ENCODE measurements at regions not wholly inside any gene's neighbourhood (a gene's known extent, or its start where the extent isn't known, plus 50 kb on each side); places are given as distances from the start of the nearest gene placed in this dataset.

- no peak for DNase-seq
- Histone ChIP-seq H3K27me3 (no peaks in the 10 kb centered on the region), H3K4me1 (no peaks in the 10 kb centered on the region), H3K9me3 (no peaks in the 10 kb centered on the region), H3K36me3 (ENCODE audit: low read depth, missing control alignments) (no peaks in the 10 kb centered on the region), H3K4me3 (no peak overlapping the region), H3K27ac (no peak overlapping the region)
- TF ChIP-seq POLR2A (IDR thresholded peaks at IDR 0.05) = no peak
- no peak for TF ChIP-seq CTCF (IDR thresholded peaks at IDR 0.05)
- WGBS, 2 donors = 59 to 78% methylated on average over 4 of the region's 4 CpGs
- intact Hi-C loops (cut with DNase I; ENCODE audit: low total_unique reads) = no loop called here
Observed at GRCh38 chr5:17989036-17989435, 354.8 kb downstream of the TAF11L14 start.

DNA sequence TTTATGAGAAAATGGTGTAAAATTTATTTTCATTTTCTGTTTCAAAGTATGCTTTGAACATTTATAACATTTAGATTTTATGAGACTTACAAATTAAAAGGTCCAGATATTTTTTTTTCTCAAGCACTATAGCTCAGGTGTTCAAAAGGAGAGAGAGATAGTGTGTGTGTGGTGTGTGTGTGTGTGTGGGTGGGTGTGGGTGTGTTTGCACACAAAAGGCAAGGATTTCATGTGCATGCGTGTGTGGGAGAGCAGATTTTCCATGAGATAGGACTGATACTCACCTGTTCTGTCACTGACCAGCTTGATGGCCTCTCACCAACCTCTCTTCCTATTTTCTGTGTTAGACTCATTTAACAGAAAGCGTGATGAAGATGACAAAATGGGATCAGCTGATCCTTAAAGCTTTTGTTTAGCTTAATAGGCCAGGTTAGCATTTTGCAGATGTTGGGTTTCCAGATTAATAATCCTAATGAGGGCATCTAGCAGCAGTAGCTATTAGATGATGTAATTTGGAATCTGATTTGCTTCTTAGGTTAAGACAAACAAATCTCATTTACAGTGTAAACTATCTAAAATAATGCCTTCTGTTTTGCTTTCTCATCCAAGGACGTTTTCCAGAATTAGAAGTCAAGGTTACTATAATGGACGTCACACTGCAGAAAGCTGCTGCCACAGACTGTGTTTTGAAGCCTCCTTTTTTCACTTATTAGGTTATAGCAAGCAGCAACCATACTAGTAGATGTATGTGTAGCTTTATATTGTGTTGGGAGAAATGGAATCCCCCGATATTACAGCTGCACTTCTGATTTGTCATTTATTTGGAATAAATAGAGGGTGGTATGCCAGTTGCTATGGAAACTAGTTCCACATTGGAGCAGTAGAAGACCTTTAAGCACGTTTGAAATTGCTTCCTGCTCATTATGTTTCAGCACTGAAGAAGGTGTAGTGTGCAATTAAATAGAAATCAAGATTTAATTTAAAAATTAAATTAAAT, 355.6 kb downstream of the TAF11L14 start:
- DNase-seq = no peak
- Histone ChIP-seq H3K27me3 (no peaks in the 10 kb centered on the region), H3K36me3 (ENCODE audit: low read depth, missing control alignments) (no peaks in the 10 kb centered on the region), H3K9me3 (no peaks in the 10 kb centered on the region), H3K4me3 (no peak overlapping the region), H3K27ac (no peak overlapping the region), H3K4me1 (no peaks in the 10 kb centered on the region)
- no peak for TF ChIP-seq CTCF (IDR thresholded peaks at IDR 0.05)
- TF ChIP-seq POLR2A (IDR thresholded peaks at IDR 0.05) = no peak
- intact Hi-C loops (cut with DNase I; ENCODE audit: low total_unique reads) = no loop called here
- 34 to 47% methylated on average over 6 of the region's 6 CpGs for WGBS, 2 donors

DNA sequence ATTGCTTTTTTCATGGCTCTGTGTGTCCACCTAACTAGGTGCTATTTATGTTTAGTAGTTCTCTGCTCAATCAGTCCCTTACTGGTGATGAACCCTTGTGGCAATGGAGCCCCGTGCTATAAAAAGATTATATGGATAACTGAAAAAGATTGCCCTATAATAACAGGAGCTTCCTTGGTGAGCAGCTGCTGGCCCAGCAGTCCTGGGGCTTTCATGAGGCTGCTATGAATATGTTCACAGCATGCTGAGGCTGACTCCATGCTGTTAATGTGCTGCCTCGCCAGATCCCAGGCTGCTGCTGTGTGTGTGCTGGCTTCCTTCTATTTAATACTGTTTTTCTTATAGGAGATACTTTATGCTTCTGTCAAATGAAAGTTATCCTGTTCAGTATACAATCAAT, 357.5 kb downstream of the TAF11L14 start:
- TF ChIP-seq CTCF (IDR thresholded peaks at IDR 0.05) = no peak
- no peak for TF ChIP-seq POLR2A (IDR thresholded peaks at IDR 0.05)
- DNase-seq = no peak
- intact Hi-C loops (cut with DNase I; ENCODE audit: low total_unique reads) = no loop called here
- WGBS, 2 donors = 69 to 76% methylated on average over 2 of the region's 2 CpGs
- H3K27me3 ChIP-seq = no peaks in the 10 kb centered on the region
- no peak overlapping the region for H3K4me3 ChIP-seq
- no peak overlapping the region for H3K27ac ChIP-seq
- no peaks in the 10 kb centered on the region for H3K36me3 ChIP-seq (ENCODE audit: low read depth, missing control alignments)
- no peaks in the 10 kb centered on the region for H3K9me3 ChIP-seq
- no peaks in the 10 kb centered on the region for H3K4me1 ChIP-seq

GRCh38 chr5:17992291-17992690, 358.0 kb downstream of the TAF11L14 start:
- no peaks in the 10 kb centered on the region for H3K4me1 ChIP-seq
- H3K36me3 ChIP-seq (ENCODE audit: low read depth, missing control alignments) = no peaks in the 10 kb centered on the region
- H3K9me3 ChIP-seq = no peaks in the 10 kb centered on the region
- intact Hi-C loops (cut with DNase I; ENCODE audit: low total_unique reads) = no loop called here
- no peaks in the 10 kb centered on the region for H3K27me3 ChIP-seq
- 42 to 66% methylated on average over 2 of the region's 2 CpGs for WGBS, 2 donors
- H3K27ac ChIP-seq = no peak overlapping the region
- TF ChIP-seq CTCF (IDR thresholded peaks at IDR 0.05) (no peak), POLR2A (IDR thresholded peaks at IDR 0.05) (no peak)
- H3K4me3 ChIP-seq = no peak overlapping the region
- DNase-seq = no peak

DNA sequence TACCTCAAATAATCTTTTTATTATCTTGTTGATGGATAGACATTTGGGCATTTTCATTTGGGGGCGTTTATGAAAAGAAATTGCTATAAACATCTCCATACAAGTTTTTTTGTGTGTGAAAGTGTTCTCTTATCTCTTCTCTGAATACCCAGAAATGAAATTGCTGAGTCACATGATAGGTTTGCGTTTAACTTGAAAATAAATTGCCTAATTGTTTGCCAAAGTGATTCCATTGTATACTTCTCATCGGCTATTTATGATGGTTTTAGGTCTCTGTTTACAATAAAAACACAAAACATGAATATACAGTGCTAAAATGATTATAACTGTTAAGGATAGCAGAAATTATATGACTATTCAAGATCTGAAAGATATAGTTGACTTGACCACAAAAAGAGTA, 361.7 kb downstream of the TAF11L14 start:
- no peak for TF ChIP-seq POLR2A (IDR thresholded peaks at IDR 0.05)
- TF ChIP-seq CTCF (IDR thresholded peaks at IDR 0.05) = no peak

More for the DNA sequence above, 361.7 kb downstream of the TAF11L14 start:
- no peak overlapping the region for H3K4me3 ChIP-seq
- H3K27ac ChIP-seq = no peak overlapping the region
- intact Hi-C loops (cut with DNase I; ENCODE audit: low total_unique reads) = no loop called here
- H3K4me1 ChIP-seq = no peaks in the 10 kb centered on the region
- H3K36me3 ChIP-seq (ENCODE audit: low read depth, missing control alignments) = no peaks in the 10 kb centered on the region
- H3K27me3 ChIP-seq = no peaks in the 10 kb centered on the region
- DNase-seq = no peak
- H3K9me3 ChIP-seq = no peaks in the 10 kb centered on the region
- 80 to 82% methylated on average over 3 of the region's 3 CpGs for WGBS, 2 donors
